ENCODE measurements at regions not wholly inside any gene's neighbourhood (a gene's known extent, or its start where the extent isn't known, plus 50 kb on each side); places are given as distances from the start of the nearest gene placed in this dataset.

GRCh38 chr10:78969719-78970118 lies 99.0 kb upstream of the ZMIZ1 start:
- TF ChIP-seq, protein P1, sequence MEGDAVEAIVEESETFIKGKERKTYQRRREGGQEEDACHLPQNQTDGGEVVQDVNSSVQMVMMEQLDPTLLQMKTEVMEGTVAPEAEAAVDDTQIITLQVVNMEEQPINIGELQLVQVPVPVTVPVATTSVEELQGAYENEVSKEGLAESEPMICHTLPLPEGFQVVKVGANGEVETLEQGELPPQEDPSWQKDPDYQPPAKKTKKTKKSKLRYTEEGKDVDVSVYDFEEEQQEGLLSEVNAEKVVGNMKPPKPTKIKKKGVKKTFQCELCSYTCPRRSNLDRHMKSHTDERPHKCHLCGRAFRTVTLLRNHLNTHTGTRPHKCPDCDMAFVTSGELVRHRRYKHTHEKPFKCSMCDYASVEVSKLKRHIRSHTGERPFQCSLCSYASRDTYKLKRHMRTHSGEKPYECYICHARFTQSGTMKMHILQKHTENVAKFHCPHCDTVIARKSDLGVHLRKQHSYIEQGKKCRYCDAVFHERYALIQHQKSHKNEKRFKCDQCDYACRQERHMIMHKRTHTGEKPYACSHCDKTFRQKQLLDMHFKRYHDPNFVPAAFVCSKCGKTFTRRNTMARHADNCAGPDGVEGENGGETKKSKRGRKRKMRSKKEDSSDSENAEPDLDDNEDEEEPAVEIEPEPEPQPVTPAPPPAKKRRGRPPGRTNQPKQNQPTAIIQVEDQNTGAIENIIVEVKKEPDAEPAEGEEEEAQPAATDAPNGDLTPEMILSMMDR (IDR thresholded peaks at IDR 0.05): no peak
- no peak for TF ChIP-seq POLR2A (IDR thresholded peaks at IDR 0.05)

Measured in right lobe of liver (tissue), 4 donors.